Thoracic aorta (tissue), 2 donors: ENCODE measurements at regions not wholly inside any gene's neighbourhood (a gene's known extent, or its start where the extent isn't known, plus 50 kb on each side); places are given as distances from the start of the nearest gene placed in this dataset.

Source experiments
- ATAC-seq: fragments of 150-250 bp; one replicate; pipeline ENCODE4 v1.8.0; 2017; ENCODE audit warnings: low read depth; ENCODE audit not compliant: insufficient number of reproducible peaks, low FRiP score
- DNase-seq: peaks from one replicate; pipeline ENCODE4 v3.0.0-alpha.2; 2020; ENCODE audit warnings: low spot score
- H3K27ac ChIP-seq, 2 donors: fragments of 200-600 bp; sonication (generic); 1 replicate in 1 of 2; 2 replicates in 1 of 2; pipeline ENCODE4 v1.5.1; 2016; ENCODE audit warnings: mild to moderate bottlenecking in 2 of 2, moderate library complexity in 2 of 2
- H3K27me3 ChIP-seq: fragments of 200-600 bp; sonication (generic); replicated peaks from 2 replicates; pipeline ENCODE4 v1.6.0; 2016; ENCODE audit warnings: mild to moderate bottlenecking; ENCODE audit not compliant: insufficient read depth
- H3K36me3 ChIP-seq: fragments of 200-600 bp; sonication (generic); one replicate; pipeline ENCODE4 v1.5.1; 2016
- H3K4me1 ChIP-seq, 2 donors: fragments of 200-600 bp; sonication (generic); 1 replicate in 1 of 2; 2 replicates in 1 of 2; pipeline versions ENCODE4 v1.5.1 to v1.6.0; 2016; ENCODE audit warnings: low read depth in 2 of 2, mild to moderate bottlenecking in 1 of 2; ENCODE audit not compliant: control insufficient read depth in 1 of 2
- H3K4me3 ChIP-seq: fragments of 200-600 bp; sonication (generic); 2 replicates; pipeline ENCODE4 v1.5.1; 2016; ENCODE audit warnings: mild to moderate bottlenecking
- H3K9me3 ChIP-seq: fragments of 200-600 bp; sonication (generic); 2 replicates; pipeline ENCODE4 v1.5.1; 2016
- CTCF ChIP-seq: fragments of 200-600 bp; sonication (generic); IDR thresholded peaks from one replicate; pipeline ENCODE4 v1.5.1; 2019; ENCODE audit warnings: antibody characterized with exemption

- ATAC-seq, result no peak
- no peak for DNase-seq
- Histone ChIP-seq H3K9me3 (no peaks in the 10 kb centered on the region), H3K27ac (peak overlapping the region; percentile 11 to 44), H3K4me3 (peak overlapping the region; percentile 48), H3K27me3 (no peaks in the 10 kb centered on the region), H3K36me3 (no peaks in the 10 kb centered on the region), H3K4me1 (peaks cover 15 to 55% of the 10 kb centered on the region in 2 donors)
- TF ChIP-seq CTCF, result no peak
These were observed 100.4 kb downstream of the PSMG1 start for GRCh38 chr21:39082656-39083376.

DNA sequence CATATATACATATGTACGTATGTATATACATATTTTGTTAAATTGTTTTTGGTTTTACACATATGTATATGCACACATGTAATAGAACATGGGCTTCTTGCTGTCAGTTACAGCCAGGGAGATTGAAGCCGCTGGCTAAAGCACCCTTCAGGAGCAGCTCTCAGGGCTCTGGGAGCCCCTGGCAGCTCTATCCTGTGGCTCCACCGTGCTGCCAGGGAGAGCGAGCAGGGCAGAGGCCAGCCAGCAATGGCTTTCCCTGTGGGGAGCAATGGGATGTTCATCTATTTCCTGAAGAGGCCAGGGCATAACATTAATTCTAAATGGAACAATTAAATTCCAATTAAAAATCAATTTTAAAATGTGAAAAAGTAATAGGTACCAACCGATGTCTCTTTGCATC, 102.9 kb downstream of the PSMG1 start:
- DNase-seq, result no peak
- TF ChIP-seq CTCF, result no peak
- ATAC-seq, result no peak
- Histone ChIP-seq H3K27ac (no peak overlapping the region), H3K27me3 (no peaks in the 10 kb centered on the region), H3K36me3 (no peaks in the 10 kb centered on the region), H3K4me1 (peaks cover 0 to 30% of the 10 kb centered on the region in 2 donors), H3K4me3 (no peak overlapping the region), H3K9me3 (no peaks in the 10 kb centered on the region)

- DNase-seq (no peak), ATAC-seq (no peak)
- no peaks in the 10 kb centered on the region for H3K36me3 ChIP-seq
- no peak overlapping the region for H3K4me3 ChIP-seq
- no peak overlapping the region for H3K27ac ChIP-seq
- TF ChIP-seq CTCF, result no peak
- H3K27me3 ChIP-seq, result no peaks in the 10 kb centered on the region
- no peaks in the 10 kb centered on the region for H3K9me3 ChIP-seq
- peaks cover 0 to 23% of the 10 kb centered on the region in 2 donors for H3K4me1 ChIP-seq
These were observed 103.6 kb downstream of the PSMG1 start for GRCh38 chr21:39079617-39080016.

DNA sequence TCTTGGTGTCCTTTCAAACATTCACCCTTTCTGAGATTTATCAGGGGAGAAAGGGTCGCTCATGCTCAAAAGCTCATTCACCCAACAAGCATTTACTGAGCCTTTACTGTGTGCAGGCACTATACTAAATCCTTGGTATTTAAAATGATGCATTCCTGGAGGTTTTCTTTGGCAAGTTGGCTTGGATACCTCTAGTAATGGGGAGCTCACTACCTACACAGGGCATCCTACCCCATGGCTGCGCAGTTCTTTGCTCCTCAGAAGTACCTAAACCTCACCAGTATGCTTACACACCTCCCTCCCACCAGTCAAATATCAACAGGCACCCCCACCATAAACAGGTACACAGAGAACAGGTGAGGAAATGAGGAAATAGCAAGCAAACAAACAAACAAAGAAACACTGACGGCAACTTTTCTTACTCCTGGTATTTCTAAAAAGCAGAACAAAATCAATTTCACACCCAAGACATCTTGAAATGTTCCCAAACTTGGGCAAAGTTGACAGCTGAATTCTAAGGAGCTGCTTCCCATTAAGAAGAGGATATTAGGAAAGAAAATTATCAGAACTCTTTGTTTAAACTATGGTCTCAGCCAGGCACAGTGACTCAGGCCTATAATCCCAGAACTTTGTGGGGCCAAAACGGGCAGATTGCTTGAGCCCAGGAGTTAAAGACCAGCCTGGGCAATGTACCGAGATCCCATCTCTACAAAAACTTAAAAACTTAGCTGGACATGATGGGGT, 104.8 kb downstream of the PSMG1 start:
- peaks cover 3 to 25% of the 10 kb centered on the region in 2 donors for H3K4me1 ChIP-seq
- ATAC-seq (no peak), DNase-seq (no peak)
- H3K27ac ChIP-seq, result no peak overlapping the region
- H3K36me3 ChIP-seq, result no peaks in the 10 kb centered on the region
- H3K27me3 ChIP-seq, result no peaks in the 10 kb centered on the region
- no peak for TF ChIP-seq CTCF
- no peak overlapping the region for H3K4me3 ChIP-seq
- H3K9me3 ChIP-seq, result no peaks in the 10 kb centered on the region

DNA sequence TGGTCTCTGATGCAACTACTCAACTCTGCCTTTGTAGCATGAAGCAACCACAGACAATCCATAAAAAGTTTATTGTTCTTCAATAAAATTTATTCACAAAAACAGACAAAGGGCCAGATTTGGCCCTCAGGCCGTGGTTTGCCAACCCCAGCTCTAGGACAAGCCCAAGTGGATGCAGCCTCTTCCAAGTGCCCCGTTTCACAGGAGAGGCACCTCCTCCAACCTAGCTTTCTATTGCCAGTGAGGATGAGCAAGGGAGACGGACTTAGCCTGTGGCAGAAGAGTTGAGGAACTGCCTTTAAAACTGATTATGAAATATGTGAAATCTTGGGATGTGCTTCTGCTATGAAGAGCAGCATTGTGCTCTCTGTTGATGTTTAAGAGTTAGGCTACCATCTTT, 105.4 kb downstream of the PSMG1 start:
- Histone ChIP-seq H3K9me3 (no peaks in the 10 kb centered on the region), H3K36me3 (no peaks in the 10 kb centered on the region), H3K27me3 (no peaks in the 10 kb centered on the region), H3K4me3 (no peak overlapping the region), H3K27ac (no peak overlapping the region), H3K4me1 (peaks cover 8 to 25% of the 10 kb centered on the region in 2 donors)
- no peak for ATAC-seq
- no peak for DNase-seq
- TF ChIP-seq CTCF, result no peak
